ENCODE measurements at regions not wholly inside any gene's neighbourhood (a gene's known extent, or its start where the extent isn't known, plus 50 kb on each side); places are given as distances from the start of the nearest gene placed in this dataset.

DNA sequence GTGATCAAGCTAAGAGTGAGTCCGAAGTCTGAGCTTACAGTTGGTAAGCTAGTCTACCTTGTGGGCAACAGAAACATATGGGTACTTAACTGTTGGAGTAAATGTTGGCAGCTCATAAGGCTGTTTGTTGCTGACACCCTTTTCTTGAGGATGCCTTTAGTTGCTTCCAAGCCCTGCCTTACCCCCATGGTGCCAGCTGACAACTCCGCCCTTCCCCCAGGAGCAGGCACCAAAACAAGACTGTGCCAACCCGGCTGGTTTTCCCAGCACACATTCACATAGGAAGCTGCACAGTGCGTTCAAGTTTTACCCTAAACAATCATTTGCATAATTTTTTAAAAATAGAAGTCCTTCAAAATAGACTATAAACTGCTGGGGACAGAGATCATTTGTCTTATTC is 150.2 kb upstream of the LMO4 start:
- TF ChIP-seq, protein P1, sequence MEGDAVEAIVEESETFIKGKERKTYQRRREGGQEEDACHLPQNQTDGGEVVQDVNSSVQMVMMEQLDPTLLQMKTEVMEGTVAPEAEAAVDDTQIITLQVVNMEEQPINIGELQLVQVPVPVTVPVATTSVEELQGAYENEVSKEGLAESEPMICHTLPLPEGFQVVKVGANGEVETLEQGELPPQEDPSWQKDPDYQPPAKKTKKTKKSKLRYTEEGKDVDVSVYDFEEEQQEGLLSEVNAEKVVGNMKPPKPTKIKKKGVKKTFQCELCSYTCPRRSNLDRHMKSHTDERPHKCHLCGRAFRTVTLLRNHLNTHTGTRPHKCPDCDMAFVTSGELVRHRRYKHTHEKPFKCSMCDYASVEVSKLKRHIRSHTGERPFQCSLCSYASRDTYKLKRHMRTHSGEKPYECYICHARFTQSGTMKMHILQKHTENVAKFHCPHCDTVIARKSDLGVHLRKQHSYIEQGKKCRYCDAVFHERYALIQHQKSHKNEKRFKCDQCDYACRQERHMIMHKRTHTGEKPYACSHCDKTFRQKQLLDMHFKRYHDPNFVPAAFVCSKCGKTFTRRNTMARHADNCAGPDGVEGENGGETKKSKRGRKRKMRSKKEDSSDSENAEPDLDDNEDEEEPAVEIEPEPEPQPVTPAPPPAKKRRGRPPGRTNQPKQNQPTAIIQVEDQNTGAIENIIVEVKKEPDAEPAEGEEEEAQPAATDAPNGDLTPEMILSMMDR (IDR thresholded peaks at IDR 0.05) = no peak
- Histone ChIP-seq H3K9ac (ENCODE audit: low read depth in 2 of 2, low read length in 2 of 2) (no peak overlapping the region), H3K9me3 (no peaks in the 10 kb centered on the region), H3K27ac (no peak overlapping the region), H3K27me3 (no peaks in the 10 kb centered on the region), H3K4me1 (no peaks in the 10 kb centered on the region), H3K36me3 (no peaks in the 10 kb centered on the region), H3K4me3 (no peak overlapping the region)
- DNase-seq = no peak
- intact Hi-C loops (cut with DNase I) = no loop called here

DNA sequence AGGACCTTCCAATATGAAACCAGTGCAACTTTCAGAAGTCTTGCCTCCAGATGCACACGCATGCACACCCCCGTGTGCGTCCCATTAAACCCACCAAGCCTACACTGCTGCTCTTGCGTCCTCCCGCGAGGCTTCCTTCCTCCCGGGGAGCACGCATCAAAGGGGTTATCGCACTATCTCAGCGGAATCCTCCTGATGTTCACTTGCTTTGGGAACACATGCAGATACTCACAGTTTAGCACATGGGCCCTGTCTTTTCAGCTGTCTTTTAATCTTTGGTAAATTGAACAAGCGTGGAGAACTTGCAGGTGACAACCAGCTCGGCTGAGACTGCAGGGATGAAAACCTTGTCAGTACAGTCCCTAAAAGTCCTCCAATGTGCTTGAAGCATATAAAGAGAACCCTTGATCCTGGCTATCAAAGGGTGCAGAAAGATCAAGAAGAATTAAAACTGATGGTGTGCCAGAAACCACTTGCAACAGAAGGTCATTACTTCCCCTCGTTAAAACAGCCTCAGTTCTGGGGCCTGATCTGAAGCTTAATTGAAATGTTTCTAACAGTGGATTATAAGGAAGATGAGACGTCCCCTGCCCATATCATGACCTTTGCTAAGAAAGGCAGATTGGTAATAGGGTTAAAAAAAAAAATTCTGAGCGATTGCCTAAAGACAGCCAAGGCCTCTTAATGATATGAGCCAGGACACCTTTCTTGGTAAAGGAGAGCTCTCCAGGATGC is 149.4 kb upstream of the LMO4 start:
- TF ChIP-seq, protein P1 (IDR thresholded peaks at IDR 0.05) = no peak
- Histone ChIP-seq H3K27me3 (no peaks in the 10 kb centered on the region), H3K36me3 (no peaks in the 10 kb centered on the region), H3K27ac (no peak overlapping the region), H3K9me3 (no peaks in the 10 kb centered on the region), H3K4me1 (no peaks in the 10 kb centered on the region), H3K4me3 (no peak overlapping the region), H3K9ac (ENCODE audit: low read depth in 2 of 2, low read length in 2 of 2) (no peak overlapping the region)
- DNase-seq = no peak
- intact Hi-C loops (cut with DNase I) = no loop called here

DNA sequence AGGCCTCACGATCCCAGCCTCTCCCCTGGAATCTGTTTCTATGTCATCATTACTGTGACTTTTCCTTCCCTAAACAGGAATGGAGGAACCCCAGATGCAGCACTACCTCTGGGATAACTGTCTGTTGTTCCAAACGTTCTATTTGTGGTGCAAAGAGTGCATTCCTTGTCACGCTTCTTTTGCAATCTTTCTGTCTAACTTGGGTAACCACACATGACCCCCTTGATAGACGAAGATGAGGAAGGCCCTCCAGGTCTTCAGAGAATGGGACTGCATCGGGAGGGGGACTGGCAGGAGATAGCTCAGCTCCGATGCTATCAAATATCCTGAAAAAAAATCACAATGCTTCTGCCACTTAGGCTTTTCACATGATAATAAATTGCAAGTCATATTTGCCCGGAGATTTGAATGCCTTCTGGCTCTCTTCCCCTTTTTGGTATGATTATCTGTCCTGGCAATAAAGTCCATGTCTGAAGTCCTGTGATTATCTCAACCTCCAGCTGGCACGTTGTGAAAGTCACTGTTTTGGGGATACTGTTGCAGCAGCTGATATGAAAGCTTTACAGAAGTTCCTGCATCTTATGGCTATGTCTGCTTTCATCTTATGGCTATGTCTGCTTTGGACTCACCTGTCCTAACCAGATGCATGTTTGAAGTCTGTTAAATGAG is 148.7 kb upstream of the LMO4 start:
- no peak overlapping the region for H3K9ac ChIP-seq (ENCODE audit: low read depth in 2 of 2, low read length in 2 of 2)
- DNase-seq = no peak
- H3K4me3 ChIP-seq = no peak overlapping the region
- no peaks in the 10 kb centered on the region for H3K9me3 ChIP-seq
- intact Hi-C loops (cut with DNase I) = no loop called here
- H3K27me3 ChIP-seq = no peaks in the 10 kb centered on the region
- TF ChIP-seq, protein P1 (IDR thresholded peaks at IDR 0.05) = no peak
- no peak overlapping the region for H3K27ac ChIP-seq
- H3K36me3 ChIP-seq = no peaks in the 10 kb centered on the region
- no peaks in the 10 kb centered on the region for H3K4me1 ChIP-seq

DNA sequence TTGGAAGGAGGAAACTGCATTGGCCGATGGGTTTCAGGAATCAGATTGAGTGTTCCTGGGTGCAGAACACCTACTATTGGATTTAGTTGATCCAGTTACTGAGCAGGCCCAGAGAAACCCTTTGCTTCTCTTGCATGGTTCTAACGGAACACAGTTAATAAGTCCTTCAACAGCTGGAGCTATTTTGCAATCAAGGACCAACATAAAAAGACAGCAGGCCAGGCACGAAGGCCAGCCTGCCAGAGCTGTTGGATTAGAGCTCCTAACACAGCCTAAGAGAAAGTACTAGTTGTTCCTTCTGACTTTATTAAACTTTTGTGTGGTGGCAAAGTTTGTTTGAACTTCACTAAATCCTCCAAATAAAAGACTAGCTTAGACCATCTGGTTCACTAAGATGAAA is 148.0 kb upstream of the LMO4 start:
- no peak overlapping the region for H3K27ac ChIP-seq
- TF ChIP-seq, protein P1 (IDR thresholded peaks at IDR 0.05) = no peak
- intact Hi-C loops (cut with DNase I) = no loop called here
- H3K27me3 ChIP-seq = no peaks in the 10 kb centered on the region
- no peak overlapping the region for H3K9ac ChIP-seq (ENCODE audit: low read depth in 2 of 2, low read length in 2 of 2)
- no peak overlapping the region for H3K4me3 ChIP-seq
- H3K9me3 ChIP-seq = no peaks in the 10 kb centered on the region
- no peak for DNase-seq
- no peaks in the 10 kb centered on the region for H3K4me1 ChIP-seq
- H3K36me3 ChIP-seq = no peaks in the 10 kb centered on the region

DNA sequence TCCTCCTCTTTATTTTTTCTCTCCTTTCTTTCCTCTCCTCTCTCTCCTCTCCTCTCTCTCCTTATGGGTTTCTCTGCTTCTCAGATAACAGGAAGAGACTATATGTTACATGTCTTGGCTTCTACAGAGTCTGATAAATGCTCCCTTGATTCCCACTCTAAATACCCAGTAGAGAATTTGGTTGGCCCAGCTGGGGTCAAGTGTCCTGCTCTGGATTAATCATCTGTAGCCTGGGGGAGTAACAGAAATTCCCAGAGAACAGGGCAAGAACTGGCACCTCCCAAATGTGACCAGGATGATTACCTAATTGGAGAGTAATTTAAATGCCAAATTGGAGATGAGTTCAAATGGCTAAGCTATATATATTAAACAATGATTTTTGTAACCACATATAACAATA is 146.1 kb upstream of the LMO4 start:
- Histone ChIP-seq H3K27ac (no peak overlapping the region), H3K4me1 (no peaks in the 10 kb centered on the region), H3K27me3 (no peaks in the 10 kb centered on the region), H3K9me3 (no peaks in the 10 kb centered on the region), H3K9ac (ENCODE audit: low read depth in 2 of 2, low read length in 2 of 2) (no peak overlapping the region), H3K36me3 (no peaks in the 10 kb centered on the region), H3K4me3 (no peak overlapping the region)
- TF ChIP-seq, protein P1 (IDR thresholded peaks at IDR 0.05) = no peak
- intact Hi-C loops (cut with DNase I) = no loop called here
- DNase-seq = no peak
